ENCODE measurements at regions not wholly inside any gene's neighbourhood (a gene's known extent, or its start where the extent isn't known, plus 50 kb on each side); places are given as distances from the start of the nearest gene placed in this dataset.
A peak's percentile ranks its signal among the peaks of the same experiment; 100 is the strongest.

- peak; percentile 95 for TF ChIP-seq RERE (CRISPR knock-in tag; IDR thresholded peaks at IDR 0.05; ENCODE audit: low read depth)
These were observed 54.9 kb upstream of the BZW1 start (continued) for GRCh38 chr2:200756618-200757321.

GRCh38 chr2:200757399-200757798, 54.3 kb upstream of the BZW1 start:
- ATAC-seq = peak; percentile 12
- Histone ChIP-seq H3K4me1 (ENCODE audit: insufficient read depth, low read length) (peaks cover 73% of the 10 kb centered on the region), H3K4me2 (ENCODE audit: low read depth, low read length) (peak overlapping the region; percentile 86), H4K20me1 (ENCODE audit: insufficient read depth, low read length) (no peaks in the 10 kb centered on the region), H3K9ac (ENCODE audit: insufficient read depth, low read depth, low read length) (peak overlapping the region; percentile 45; the same call in 1 of the 2 replicates), H3K4me3 (replicated peaks in 1 of 3; ENCODE audit: insufficient read depth in 1 of 3, low read depth in 2 of 3, low read length in 3 of 3) (peak overlapping the region in 2 of 3 experiments; percentile 2 to 59; a peak in 1 of 6 replicates), H3K79me2 (ENCODE audit: insufficient read depth, low read length) (no peaks in the 10 kb centered on the region), H3K27me3 (ENCODE audit: control insufficient read depth in 1 of 2, insufficient read depth in 2 of 2, low read length in 2 of 2) (no peaks in the 10 kb centered on the region; a peak in 2 of 5 replicates), H3K9me3 (ENCODE audit: low read length) (no peaks in the 10 kb centered on the region), H2AFZ (ENCODE audit: low read length) (no peak overlapping the region), H3K27ac (ENCODE audit: extremely low read length, insufficient read depth, low read length) (peak overlapping the region; percentile 64), H3K36me3 (replicated peaks in 1 of 2; ENCODE audit: control insufficient read depth in 1 of 2, insufficient read depth in 2 of 2, low read length in 2 of 2) (no peaks in the 10 kb centered on the region)
- intact Hi-C loops (cut with micrococcal nuclease; ENCODE audit: unreplicated experiment) = loop anchor here (2.0 kb wide), 2 partner anchors 17 to 53 kb away; partner anchors contain the start of gene BZW1
- ChIA-PET POLR2A (interaction anchor here (0.6 to 5.1 kb wide), 15 partner anchors 9 to 301 kb away, joined by 3 to 140 read pairs (median 9); partner anchors contain the start of genes BZW1, CLK1, NIF3L1 and PPIL3), CTCF (ENCODE audit: low intra/inter-chr PET ratio, low total read pairs) (no interaction called here)
- no peak for DNase-seq (ENCODE audit: low spot score)
- FAIRE-seq = no peak
- BruUV-seq (replicated peaks) = no TSS peak
- TF ChIP-seq ZNF274 (CRISPR knock-in tag; IDR thresholded peaks at IDR 0.05) (0 out of 2 replicates have a peak, but pooled peaks have one; percentile 1), IKZF5 (CRISPR knock-in tag; IDR thresholded peaks at IDR 0.05) (no peak), PAX8 (CRISPR knock-in tag; IDR thresholded peaks at IDR 0.05; ENCODE audit: borderline replicate concordance) (0 out of 2 replicates have a peak, but pooled peaks have one; percentile 7), YEATS4 (CRISPR knock-in tag; IDR thresholded peaks at IDR 0.05; ENCODE audit: borderline replicate concordance) (0 out of 2 replicates have a peak, but pooled peaks have one; percentile 9), YY1 (IDR thresholded peaks at IDR 0.05; ENCODE audit: insufficient read depth, insufficient replicate concordance, low read depth, low read length) (no peak), SIX1 (CRISPR knock-in tag; IDR thresholded peaks at IDR 0.05; ENCODE audit: borderline replicate concordance) (0 out of 2 replicates have a peak, but pooled peaks have one; percentile 0), ZBTB42 (CRISPR knock-in tag; IDR thresholded peaks at IDR 0.05) (0 out of 2 replicates have a peak, but pooled peaks have one; percentile 4), GFI1 (CRISPR knock-in tag; IDR thresholded peaks at IDR 0.05; ENCODE audit: borderline replicate concordance) (no peak), ZNF18 (CRISPR knock-in tag; IDR thresholded peaks at IDR 0.05; ENCODE audit: insufficient replicate concordance) (peak; percentile 11), GATAD1 (CRISPR knock-in tag; IDR thresholded peaks at IDR 0.05) (no peak), NFIC (IDR thresholded peaks at IDR 0.05; ENCODE audit: low read length) (no peak)
- in situ Hi-C loops (cut with HindIII; ENCODE audit: extremely low pct_ligation_motif_present, low pct_unique_long_range_greater_than_20kb) = no loop called here
- WGBS (ENCODE audit: low lambda C conversion rate) = 6% methylated on average over 4 of the region's 4 CpGs

Measured in HepG2 (cell line).